Stimulated activated effector memory CD8-positive, alpha-beta T cell treated with anti-CD3 and anti-CD28 coated beads, Interleukin-12 subunit alpha, Interleukin-12 subunit beta, amount 100 ng/mL, for 72 hours (primary cell): ENCODE measurements at regions not wholly inside any gene's neighbourhood (a gene's known extent, or its start where the extent isn't known, plus 50 kb on each side); places are given as distances from the start of the nearest gene placed in this dataset.
"Not testable (repeated sequence)": the region's sequence is repeated elsewhere in the genome, so short reads cannot be mapped to it uniquely, and the experiment has no call there.

Experiments used
- ATAC-seq: fragments of 150-1000 bp; cut with Tn5 transposase; 2 replicates; pipeline ENCODE4 v1.10.0; 2021
- DNase-seq, 2 donors: peaks; one replicate each; pipeline ENCODE4 v3.0.0; 2021 to 2022; ENCODE audit warnings: low spot score in 2 of 2
- H3K27ac Mint-ChIP-seq: one replicate; pipeline ENCODE4 v1.8.0; 2022; ENCODE audit warnings: mild to moderate bottlenecking, mixed read lengths
- H3K36me3 Mint-ChIP-seq: one replicate; pipeline ENCODE4 v1.8.0; 2022; ENCODE audit warnings: mild to moderate bottlenecking, mixed read lengths
- H3K4me1 Mint-ChIP-seq: one replicate; pipeline ENCODE4 v1.8.0; 2022; ENCODE audit warnings: mixed read lengths
- H3K4me3 Mint-ChIP-seq: one replicate; pipeline ENCODE4 v1.8.0; 2022; ENCODE audit warnings: mild to moderate bottlenecking, mixed read lengths
- H3K9me3 Mint-ChIP-seq: one replicate; pipeline ENCODE4 v1.8.0; 2022; ENCODE audit warnings: mixed read lengths

- no peak for ATAC-seq
- Mint-ChIP-seq H3K4me1 (no peaks in the 10 kb centered on the region), H3K4me3 (no peak overlapping the region), H3K27ac (no peak overlapping the region), H3K9me3 (no peaks in the 10 kb centered on the region), H3K36me3 (no peaks in the 10 kb centered on the region)
- DNase-seq: no peak
Measured at GRCh38 chr21:32868631-32869454, 97.3 kb upstream of the PAXBP1 start.

DNA sequence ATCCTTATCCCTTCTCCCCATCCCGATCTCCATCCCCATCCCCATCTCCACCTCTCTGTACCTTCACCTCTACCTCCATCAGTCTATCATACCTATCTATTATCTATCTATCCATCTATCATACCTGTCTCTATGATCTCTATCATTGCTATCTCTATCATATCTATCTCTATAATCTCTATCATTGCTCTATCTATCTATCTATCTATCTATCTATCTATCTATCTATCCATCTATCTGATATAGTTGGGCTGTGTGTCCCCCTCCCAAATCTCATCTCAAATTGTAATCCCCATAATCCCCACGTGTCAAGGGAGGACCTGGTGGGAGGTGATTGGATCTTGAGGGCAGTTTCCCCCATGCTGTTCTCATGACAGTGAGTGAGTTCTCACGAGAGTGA is 97.9 kb upstream of the PAXBP1 start:
- DNase-seq (no peak), ATAC-seq (no peak)
- H3K4me3 Mint-ChIP-seq: no peak overlapping the region
- H3K9me3 Mint-ChIP-seq: no peaks in the 10 kb centered on the region
- no peaks in the 10 kb centered on the region for H3K4me1 Mint-ChIP-seq
- no peaks in the 10 kb centered on the region for H3K36me3 Mint-ChIP-seq
- no peak overlapping the region for H3K27ac Mint-ChIP-seq

- DNase-seq (no peak), ATAC-seq (no peak)
- Mint-ChIP-seq H3K4me1 (no peaks in the 10 kb centered on the region), H3K4me3 (no peak overlapping the region), H3K36me3 (no peaks in the 10 kb centered on the region), H3K27ac (no peak overlapping the region), H3K9me3 (no peaks in the 10 kb centered on the region)
Measured at GRCh38 chr21:32876426-32876825, 104.9 kb upstream of the PAXBP1 start.

GRCh38 chr21:32877888-32878287 is 106.3 kb upstream of the PAXBP1 start:
- H3K9me3 Mint-ChIP-seq, DNase-seq, ATAC-seq, H3K4me1 Mint-ChIP-seq, H3K36me3 Mint-ChIP-seq, H3K4me3 Mint-ChIP-seq, H3K27ac Mint-ChIP-seq: not testable (repeated sequence)

- H3K9me3 Mint-ChIP-seq: no peaks in the 10 kb centered on the region
- DNase-seq (no peak), ATAC-seq (no peak)
- no peak overlapping the region for H3K27ac Mint-ChIP-seq
- no peak overlapping the region for H3K4me3 Mint-ChIP-seq
- H3K4me1 Mint-ChIP-seq: no peaks in the 10 kb centered on the region
- H3K36me3 Mint-ChIP-seq: no peaks in the 10 kb centered on the region
Measured at GRCh38 chr21:32878661-32879060, 107.1 kb upstream of the PAXBP1 start.

GRCh38 chr21:32881458-32881857 is 109.9 kb upstream of the PAXBP1 start:
- Mint-ChIP-seq H3K27ac (no peak overlapping the region), H3K4me3 (no peak overlapping the region), H3K36me3 (no peaks in the 10 kb centered on the region), H3K4me1 (peaks cover 11% of the 10 kb centered on the region), H3K9me3 (no peaks in the 10 kb centered on the region)
- DNase-seq (no peak), ATAC-seq (no peak)

- H3K4me1 Mint-ChIP-seq: peaks cover 18% of the 10 kb centered on the region
- H3K9me3 Mint-ChIP-seq: no peaks in the 10 kb centered on the region
- no peak overlapping the region for H3K27ac Mint-ChIP-seq
- H3K4me3 Mint-ChIP-seq: no peak overlapping the region
- DNase-seq: no peak
- no peak for ATAC-seq
- no peaks in the 10 kb centered on the region for H3K36me3 Mint-ChIP-seq
Measured at GRCh38 chr21:32884062-32884461, 112.5 kb upstream of the PAXBP1 start.

DNA sequence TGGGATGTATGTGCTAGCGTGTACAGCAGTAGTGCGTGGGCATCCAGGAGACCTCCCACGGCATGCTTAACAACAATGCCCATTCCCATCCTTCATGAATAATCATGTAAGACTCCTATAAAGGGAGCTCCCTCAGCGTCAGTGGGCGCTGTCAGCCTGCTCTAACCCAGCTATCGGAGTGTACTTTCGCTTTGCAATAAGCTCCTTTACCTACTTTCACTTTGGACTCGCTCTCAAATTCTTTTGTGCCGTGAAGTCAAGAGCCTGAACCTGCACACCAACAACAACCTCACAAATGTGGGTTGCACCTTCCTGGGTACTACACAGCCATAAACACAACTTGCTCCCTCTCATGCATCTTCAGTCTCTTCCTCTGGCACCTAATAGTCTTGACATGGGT is 114.8 kb upstream of the PAXBP1 start:
- ATAC-seq (peak; percentile 84), DNase-seq (peak in 1 of 2 donors; percentile 51)
- Mint-ChIP-seq H3K36me3 (no peaks in the 10 kb centered on the region), H3K27ac (peak overlapping the region; percentile 69), H3K9me3 (no peaks in the 10 kb centered on the region), H3K4me3 (peak overlapping the region; percentile 70), H3K4me1 (peaks cover 18% of the 10 kb centered on the region)

DNA sequence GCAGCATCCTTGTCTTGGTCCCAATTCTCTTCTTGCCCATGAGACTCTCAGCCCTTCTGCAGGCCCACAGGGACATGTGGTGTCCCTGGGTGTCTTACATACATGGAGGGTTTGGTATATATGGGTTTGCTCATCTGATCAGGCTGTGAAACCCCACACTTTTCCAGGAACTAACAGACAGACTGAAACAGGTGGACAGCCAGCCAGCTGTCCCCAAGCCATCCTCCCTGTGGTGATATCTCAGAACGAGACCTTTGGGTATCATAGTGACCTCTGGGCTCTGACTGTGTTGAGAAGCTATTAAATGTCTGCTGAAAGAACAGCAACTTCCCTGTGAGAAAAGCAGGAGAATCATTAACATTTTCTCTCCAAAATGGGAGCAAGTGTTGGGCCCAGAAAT is 115.5 kb upstream of the PAXBP1 start:
- peaks cover 18% of the 10 kb centered on the region for H3K4me1 Mint-ChIP-seq
- DNase-seq (no peak), ATAC-seq (peak; percentile 18)
- H3K4me3 Mint-ChIP-seq: peak overlapping the region; percentile 70
- H3K36me3 Mint-ChIP-seq: no peaks in the 10 kb centered on the region
- H3K27ac Mint-ChIP-seq: peak overlapping the region; percentile 69
- no peaks in the 10 kb centered on the region for H3K9me3 Mint-ChIP-seq

- peaks cover 18% of the 10 kb centered on the region for H3K4me1 Mint-ChIP-seq
Measured at GRCh38 chr21:32888971-32889370, 117.4 kb upstream of the PAXBP1 start.

GRCh38 chr21:32889596-32889995 is 118.0 kb upstream of the PAXBP1 start:
- H3K9me3 Mint-ChIP-seq: no peaks in the 10 kb centered on the region
- no peak for ATAC-seq

More at GRCh38 chr21:32888971-32889370, 117.4 kb upstream of the PAXBP1 start:
- Mint-ChIP-seq H3K4me3 (no peak overlapping the region), H3K27ac (no peak overlapping the region), H3K36me3 (no peaks in the 10 kb centered on the region), H3K9me3 (no peaks in the 10 kb centered on the region)
- DNase-seq (no peak), ATAC-seq (no peak)

GRCh38 chr21:32894321-32894720 is 122.8 kb upstream of the PAXBP1 start:
- DNase-seq: no peak
- H3K4me3 Mint-ChIP-seq: no peak overlapping the region
- H3K9me3 Mint-ChIP-seq: no peaks in the 10 kb centered on the region
- H3K4me1 Mint-ChIP-seq: no peaks in the 10 kb centered on the region
- no peak overlapping the region for H3K27ac Mint-ChIP-seq
- no peaks in the 10 kb centered on the region for H3K36me3 Mint-ChIP-seq
- no peak for ATAC-seq

More at GRCh38 chr21:32889596-32889995, 118.0 kb upstream of the PAXBP1 start:
- Mint-ChIP-seq H3K4me1 (peaks cover 18% of the 10 kb centered on the region), H3K4me3 (no peak overlapping the region), H3K27ac (no peak overlapping the region), H3K36me3 (no peaks in the 10 kb centered on the region)
- no peak for DNase-seq

DNA sequence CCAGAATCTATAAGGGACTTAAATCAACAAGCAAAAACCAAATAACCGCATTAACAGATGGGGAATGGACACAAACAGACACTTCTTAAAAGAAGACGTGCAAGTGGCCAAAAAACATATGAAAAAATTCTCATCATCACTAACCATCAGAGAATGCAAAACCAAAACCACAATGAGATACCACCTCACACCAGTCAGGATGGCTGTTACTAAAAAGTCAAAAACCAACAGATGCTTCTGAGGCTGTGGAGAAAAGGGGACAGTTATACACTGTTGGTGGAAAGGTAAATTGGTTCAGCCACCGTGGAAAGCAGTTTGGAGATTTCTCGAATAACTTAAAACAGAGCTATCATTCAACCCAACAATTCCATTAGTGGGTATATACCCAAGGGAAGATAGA is 124.9 kb upstream of the OLIG2 start:
- no peak for DNase-seq

GRCh38 chr21:32907521-32907920 is 118.2 kb upstream of the OLIG2 start:
- Mint-ChIP-seq H3K4me1 (no peaks in the 10 kb centered on the region), H3K36me3 (no peaks in the 10 kb centered on the region), H3K27ac (no peak overlapping the region), H3K4me3 (no peak overlapping the region), H3K9me3 (no peaks in the 10 kb centered on the region)
- DNase-seq: no peak
- ATAC-seq: no peak

More for the DNA sequence above, 124.9 kb upstream of the OLIG2 start:
- Mint-ChIP-seq H3K4me3 (no peak overlapping the region), H3K9me3 (no peaks in the 10 kb centered on the region), H3K36me3 (no peaks in the 10 kb centered on the region), H3K27ac (no peak overlapping the region), H3K4me1 (no peaks in the 10 kb centered on the region)
- ATAC-seq: no peak

DNA sequence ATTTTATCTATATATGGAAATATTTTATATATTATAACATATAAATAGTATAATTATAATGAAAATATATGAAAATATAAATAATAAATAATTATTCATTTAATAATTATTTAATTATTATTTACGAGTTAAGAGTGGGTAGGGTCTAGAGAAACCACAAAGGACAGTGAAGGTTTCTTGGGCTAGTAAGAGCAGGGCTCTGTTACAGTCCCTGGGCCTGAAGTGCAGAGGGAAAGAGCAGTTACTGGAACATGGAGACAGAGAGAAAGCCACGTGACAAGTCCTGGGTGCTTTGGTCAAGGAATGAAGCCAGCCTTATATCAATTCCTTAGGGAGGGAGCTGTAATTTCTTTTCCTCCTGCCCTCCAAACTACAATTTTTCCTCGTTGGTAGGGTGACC is 117.2 kb upstream of the OLIG2 start:
- H3K4me1 Mint-ChIP-seq: peaks cover under 1% of the 10 kb centered on the region
- no peak overlapping the region for H3K4me3 Mint-ChIP-seq
- DNase-seq (no peak), ATAC-seq (no peak)
- no peaks in the 10 kb centered on the region for H3K36me3 Mint-ChIP-seq
- H3K27ac Mint-ChIP-seq: no peak overlapping the region
- H3K9me3 Mint-ChIP-seq: no peaks in the 10 kb centered on the region

- no peak overlapping the region for H3K27ac Mint-ChIP-seq
- H3K9me3 Mint-ChIP-seq: no peaks in the 10 kb centered on the region
- H3K4me3 Mint-ChIP-seq: no peak overlapping the region
- H3K4me1 Mint-ChIP-seq: peaks cover 9% of the 10 kb centered on the region
- ATAC-seq: no peak
- H3K36me3 Mint-ChIP-seq: no peaks in the 10 kb centered on the region
- no peak for DNase-seq
Measured at GRCh38 chr21:32909393-32909792, 116.3 kb upstream of the OLIG2 start.
